WTC11 (cell line): ENCODE measurements at regions not wholly inside any gene's neighbourhood (a gene's known extent, or its start where the extent isn't known, plus 50 kb on each side); places are given as distances from the start of the nearest gene placed in this dataset.

Experiments
- ATAC-seq: fragments of 200-7000 bp; cut with Tn5 transposase; 2 replicates; pipeline ENCODE4 v1.10.0; 2021; ENCODE audit warnings: mild to moderate bottlenecking, moderate library complexity
- CTCF ChIA-PET: fragments of 300-600 bp; sonication (Branson Sonifier 250); formaldehyde crosslinking; loops from one replicate; lab custom pipeline; 2021; ENCODE audit warnings: antibody characterized with exemption; lab: Charles Lee
- POLR2A ChIA-PET: fragments of 350-600 bp; sonication (Branson Sonifier 250); formaldehyde crosslinking; loops from one replicate; lab custom pipeline; 2021; ENCODE audit warnings: antibody characterized with exemption; lab: Charles Lee
- DNase-seq: peaks from one replicate; pipeline ENCODE4 v3.0.0; 2021; ENCODE audit warnings: low spot score
- H3K27ac Mint-ChIP-seq: 2 replicates; pipeline ENCODE4 v1.8.0; 2021; ENCODE audit warnings: mixed read lengths
- H3K27me3 Mint-ChIP-seq: 2 replicates; pipeline ENCODE4 v1.8.0; 2021; ENCODE audit warnings: low read depth, mild to moderate bottlenecking, moderate library complexity, mixed read lengths
- H3K36me3 Mint-ChIP-seq: 2 replicates; pipeline ENCODE4 v1.8.0; 2021; ENCODE audit warnings: mixed read lengths
- H3K4me1 Mint-ChIP-seq: 2 replicates; pipeline ENCODE4 v1.8.0; 2022; ENCODE audit warnings: mixed read lengths
- H3K4me3 Mint-ChIP-seq: 2 replicates; pipeline ENCODE4 v1.8.0; 2021; ENCODE audit warnings: mild to moderate bottlenecking, moderate library complexity, mixed read lengths
- H3K9me3 Mint-ChIP-seq: 2 replicates; pipeline ENCODE4 v1.8.0; 2021; ENCODE audit warnings: mixed read lengths
- CBFB ChIP-seq: sonication (generic); formaldehyde crosslinking; IDR thresholded peaks from 2 replicates; pipeline ENCODE4 v1.8.1; 2022; ENCODE audit warnings: mild to moderate bottlenecking, low read depth, missing genetic modification reagents
- CREB1 ChIP-seq: sonication (generic); formaldehyde crosslinking; IDR thresholded peaks from 2 replicates; pipeline ENCODE4 v1.8.0; 2023; ENCODE audit warnings: mild to moderate bottlenecking, missing genetic modification reagents
- CTCF ChIP-seq: fragments of 200-600 bp; IDR thresholded peaks from 2 replicates; pipeline ENCODE4 v1.8.0; 2022; ENCODE audit warnings: antibody characterized with exemption
- ELF4 ChIP-seq: sonication (generic); formaldehyde crosslinking; IDR thresholded peaks from 2 replicates; pipeline ENCODE4 v1.8.1; 2022; ENCODE audit warnings: low read depth, mild to moderate bottlenecking, moderate library complexity, missing genetic modification reagents
- MAX ChIP-seq: sonication (generic); formaldehyde crosslinking; IDR thresholded peaks from 2 replicates; pipeline ENCODE4 v1.8.0; 2022; ENCODE audit warnings: mild to moderate bottlenecking, missing genetic modification reagents
- NFE2L1 ChIP-seq: sonication (generic); formaldehyde crosslinking; IDR thresholded peaks from 2 replicates; pipeline ENCODE4 v1.8.1; 2023; ENCODE audit warnings: missing genetic modification reagents
- NR1H2 ChIP-seq: sonication (generic); formaldehyde crosslinking; IDR thresholded peaks from 2 replicates; pipeline ENCODE4 v1.9.0; 2021; ENCODE audit warnings: mild to moderate bottlenecking, moderate library complexity, missing genetic modification reagents
- TP53 ChIP-seq: sonication (generic); formaldehyde crosslinking; IDR thresholded peaks from 2 replicates; pipeline ENCODE4 v1.8.1; 2023; ENCODE audit warnings: mild to moderate bottlenecking, missing genetic modification reagents
- TF ChIP-seq, protein P1 (sequence below): sonication (generic); formaldehyde crosslinking; IDR thresholded peaks from 2 replicates; pipeline ENCODE4 v1.8.1; 2023; ENCODE audit warnings: mild to moderate bottlenecking, missing genetic modification reagents, borderline replicate concordance
- TF ChIP-seq, protein P2 (sequence below): sonication (generic); formaldehyde crosslinking; conservative IDR thresholded peaks from 2 replicates; pipeline ENCODE4 v1.8.1; 2023; ENCODE audit warnings: mild to moderate bottlenecking, low read depth, missing genetic modification reagents, moderate library complexity
- TF ChIP-seq, protein P3 (sequence below): fragments of 250-450 bp; sonication (Bioruptor Pico); IDR thresholded peaks from 2 replicates; pipeline ENCODE4 v1.9.0; 2021; ENCODE audit warnings: mild to moderate bottlenecking, borderline replicate concordance
- TF ChIP-seq, protein P4 (sequence below): sonication (generic); formaldehyde crosslinking; IDR thresholded peaks from 2 replicates; pipeline ENCODE4 v1.8.0; 2022; ENCODE audit warnings: missing genetic modification reagents
- TF ChIP-seq, protein P5 (sequence below): fragments of 250-450 bp; sonication (Bioruptor Pico); IDR thresholded peaks from 2 replicates; pipeline ENCODE4 v1.9.0; 2021; ENCODE audit warnings: moderate library complexity, mild to moderate bottlenecking, inconsistent platforms, borderline replicate concordance
- TF ChIP-seq, protein P6 (sequence below): sonication (generic); formaldehyde crosslinking; IDR thresholded peaks from 2 replicates; pipeline ENCODE4 v1.8.1; 2023; ENCODE audit warnings: mild to moderate bottlenecking, missing genetic modification reagents, moderate library complexity

DNA sequence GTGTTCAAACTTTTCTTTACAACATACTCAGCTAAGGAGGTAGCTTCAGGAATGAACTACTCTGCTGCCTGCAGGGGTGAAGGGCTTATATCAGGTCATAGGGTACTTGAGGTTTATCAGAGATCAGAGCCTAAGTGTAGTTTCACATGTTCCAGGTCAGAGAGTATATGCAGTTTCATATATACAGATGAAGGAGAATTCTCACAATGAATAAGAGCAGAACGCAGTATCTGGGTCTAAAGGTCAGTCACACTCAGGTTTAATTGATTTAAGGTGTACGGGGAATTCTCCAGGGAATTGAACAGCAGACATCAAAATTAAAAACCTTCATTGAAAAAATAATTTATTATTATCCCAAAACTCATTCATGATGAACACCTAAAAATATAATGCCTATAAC, 700.6 kb downstream of the TECRL start (continued):
- TF ChIP-seq, protein P1, sequence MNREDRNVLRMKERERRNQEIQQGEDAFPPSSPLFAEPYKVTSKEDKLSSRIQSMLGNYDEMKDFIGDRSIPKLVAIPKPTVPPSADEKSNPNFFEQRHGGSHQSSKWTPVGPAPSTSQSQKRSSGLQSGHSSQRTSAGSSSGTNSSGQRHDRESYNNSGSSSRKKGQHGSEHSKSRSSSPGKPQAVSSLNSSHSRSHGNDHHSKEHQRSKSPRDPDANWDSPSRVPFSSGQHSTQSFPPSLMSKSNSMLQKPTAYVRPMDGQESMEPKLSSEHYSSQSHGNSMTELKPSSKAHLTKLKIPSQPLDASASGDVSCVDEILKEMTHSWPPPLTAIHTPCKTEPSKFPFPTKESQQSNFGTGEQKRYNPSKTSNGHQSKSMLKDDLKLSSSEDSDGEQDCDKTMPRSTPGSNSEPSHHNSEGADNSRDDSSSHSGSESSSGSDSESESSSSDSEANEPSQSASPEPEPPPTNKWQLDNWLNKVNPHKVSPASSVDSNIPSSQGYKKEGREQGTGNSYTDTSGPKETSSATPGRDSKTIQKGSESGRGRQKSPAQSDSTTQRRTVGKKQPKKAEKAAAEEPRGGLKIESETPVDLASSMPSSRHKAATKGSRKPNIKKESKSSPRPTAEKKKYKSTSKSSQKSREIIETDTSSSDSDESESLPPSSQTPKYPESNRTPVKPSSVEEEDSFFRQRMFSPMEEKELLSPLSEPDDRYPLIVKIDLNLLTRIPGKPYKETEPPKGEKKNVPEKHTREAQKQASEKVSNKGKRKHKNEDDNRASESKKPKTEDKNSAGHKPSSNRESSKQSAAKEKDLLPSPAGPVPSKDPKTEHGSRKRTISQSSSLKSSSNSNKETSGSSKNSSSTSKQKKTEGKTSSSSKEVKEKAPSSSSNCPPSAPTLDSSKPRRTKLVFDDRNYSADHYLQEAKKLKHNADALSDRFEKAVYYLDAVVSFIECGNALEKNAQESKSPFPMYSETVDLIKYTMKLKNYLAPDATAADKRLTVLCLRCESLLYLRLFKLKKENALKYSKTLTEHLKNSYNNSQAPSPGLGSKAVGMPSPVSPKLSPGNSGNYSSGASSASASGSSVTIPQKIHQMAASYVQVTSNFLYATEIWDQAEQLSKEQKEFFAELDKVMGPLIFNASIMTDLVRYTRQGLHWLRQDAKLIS: no peak
- TF ChIP-seq CBFB (no peak), CREB1 (CRISPR knock-in tag) (no peak)
- TF ChIP-seq, protein P2, sequence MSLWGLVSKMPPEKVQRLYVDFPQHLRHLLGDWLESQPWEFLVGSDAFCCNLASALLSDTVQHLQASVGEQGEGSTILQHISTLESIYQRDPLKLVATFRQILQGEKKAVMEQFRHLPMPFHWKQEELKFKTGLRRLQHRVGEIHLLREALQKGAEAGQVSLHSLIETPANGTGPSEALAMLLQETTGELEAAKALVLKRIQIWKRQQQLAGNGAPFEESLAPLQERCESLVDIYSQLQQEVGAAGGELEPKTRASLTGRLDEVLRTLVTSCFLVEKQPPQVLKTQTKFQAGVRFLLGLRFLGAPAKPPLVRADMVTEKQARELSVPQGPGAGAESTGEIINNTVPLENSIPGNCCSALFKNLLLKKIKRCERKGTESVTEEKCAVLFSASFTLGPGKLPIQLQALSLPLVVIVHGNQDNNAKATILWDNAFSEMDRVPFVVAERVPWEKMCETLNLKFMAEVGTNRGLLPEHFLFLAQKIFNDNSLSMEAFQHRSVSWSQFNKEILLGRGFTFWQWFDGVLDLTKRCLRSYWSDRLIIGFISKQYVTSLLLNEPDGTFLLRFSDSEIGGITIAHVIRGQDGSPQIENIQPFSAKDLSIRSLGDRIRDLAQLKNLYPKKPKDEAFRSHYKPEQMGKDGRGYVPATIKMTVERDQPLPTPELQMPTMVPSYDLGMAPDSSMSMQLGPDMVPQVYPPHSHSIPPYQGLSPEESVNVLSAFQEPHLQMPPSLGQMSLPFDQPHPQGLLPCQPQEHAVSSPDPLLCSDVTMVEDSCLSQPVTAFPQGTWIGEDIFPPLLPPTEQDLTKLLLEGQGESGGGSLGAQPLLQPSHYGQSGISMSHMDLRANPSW (CRISPR knock-in tag): no peak
- TF ChIP-seq, protein P3, sequence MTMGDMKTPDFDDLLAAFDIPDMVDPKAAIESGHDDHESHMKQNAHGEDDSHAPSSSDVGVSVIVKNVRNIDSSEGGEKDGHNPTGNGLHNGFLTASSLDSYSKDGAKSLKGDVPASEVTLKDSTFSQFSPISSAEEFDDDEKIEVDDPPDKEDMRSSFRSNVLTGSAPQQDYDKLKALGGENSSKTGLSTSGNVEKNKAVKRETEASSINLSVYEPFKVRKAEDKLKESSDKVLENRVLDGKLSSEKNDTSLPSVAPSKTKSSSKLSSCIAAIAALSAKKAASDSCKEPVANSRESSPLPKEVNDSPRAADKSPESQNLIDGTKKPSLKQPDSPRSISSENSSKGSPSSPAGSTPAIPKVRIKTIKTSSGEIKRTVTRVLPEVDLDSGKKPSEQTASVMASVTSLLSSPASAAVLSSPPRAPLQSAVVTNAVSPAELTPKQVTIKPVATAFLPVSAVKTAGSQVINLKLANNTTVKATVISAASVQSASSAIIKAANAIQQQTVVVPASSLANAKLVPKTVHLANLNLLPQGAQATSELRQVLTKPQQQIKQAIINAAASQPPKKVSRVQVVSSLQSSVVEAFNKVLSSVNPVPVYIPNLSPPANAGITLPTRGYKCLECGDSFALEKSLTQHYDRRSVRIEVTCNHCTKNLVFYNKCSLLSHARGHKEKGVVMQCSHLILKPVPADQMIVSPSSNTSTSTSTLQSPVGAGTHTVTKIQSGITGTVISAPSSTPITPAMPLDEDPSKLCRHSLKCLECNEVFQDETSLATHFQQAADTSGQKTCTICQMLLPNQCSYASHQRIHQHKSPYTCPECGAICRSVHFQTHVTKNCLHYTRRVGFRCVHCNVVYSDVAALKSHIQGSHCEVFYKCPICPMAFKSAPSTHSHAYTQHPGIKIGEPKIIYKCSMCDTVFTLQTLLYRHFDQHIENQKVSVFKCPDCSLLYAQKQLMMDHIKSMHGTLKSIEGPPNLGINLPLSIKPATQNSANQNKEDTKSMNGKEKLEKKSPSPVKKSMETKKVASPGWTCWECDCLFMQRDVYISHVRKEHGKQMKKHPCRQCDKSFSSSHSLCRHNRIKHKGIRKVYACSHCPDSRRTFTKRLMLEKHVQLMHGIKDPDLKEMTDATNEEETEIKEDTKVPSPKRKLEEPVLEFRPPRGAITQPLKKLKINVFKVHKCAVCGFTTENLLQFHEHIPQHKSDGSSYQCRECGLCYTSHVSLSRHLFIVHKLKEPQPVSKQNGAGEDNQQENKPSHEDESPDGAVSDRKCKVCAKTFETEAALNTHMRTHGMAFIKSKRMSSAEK: no peak
- TF ChIP-seq, all 79 proteins: peak for 0

- CTCF ChIA-PET: no interaction called here
- H3K36me3 Mint-ChIP-seq: no peaks in the 10 kb centered on the region
- DNase-seq (no peak), ATAC-seq (peak; percentile 64; the same call in 1 of the 2 replicates)
- H3K4me3 Mint-ChIP-seq: no peak overlapping the region
- no peaks in the 10 kb centered on the region for H3K27me3 Mint-ChIP-seq
- H3K27ac Mint-ChIP-seq: peak overlapping the region; percentile 80; the same call in 1 of the 2 replicates
- H3K4me1 Mint-ChIP-seq: peaks cover 18% of the 10 kb centered on the region
- POLR2A ChIA-PET: no interaction called here
- H3K9me3 Mint-ChIP-seq: no peaks in the 10 kb centered on the region
- TF ChIP-seq, protein P4, sequence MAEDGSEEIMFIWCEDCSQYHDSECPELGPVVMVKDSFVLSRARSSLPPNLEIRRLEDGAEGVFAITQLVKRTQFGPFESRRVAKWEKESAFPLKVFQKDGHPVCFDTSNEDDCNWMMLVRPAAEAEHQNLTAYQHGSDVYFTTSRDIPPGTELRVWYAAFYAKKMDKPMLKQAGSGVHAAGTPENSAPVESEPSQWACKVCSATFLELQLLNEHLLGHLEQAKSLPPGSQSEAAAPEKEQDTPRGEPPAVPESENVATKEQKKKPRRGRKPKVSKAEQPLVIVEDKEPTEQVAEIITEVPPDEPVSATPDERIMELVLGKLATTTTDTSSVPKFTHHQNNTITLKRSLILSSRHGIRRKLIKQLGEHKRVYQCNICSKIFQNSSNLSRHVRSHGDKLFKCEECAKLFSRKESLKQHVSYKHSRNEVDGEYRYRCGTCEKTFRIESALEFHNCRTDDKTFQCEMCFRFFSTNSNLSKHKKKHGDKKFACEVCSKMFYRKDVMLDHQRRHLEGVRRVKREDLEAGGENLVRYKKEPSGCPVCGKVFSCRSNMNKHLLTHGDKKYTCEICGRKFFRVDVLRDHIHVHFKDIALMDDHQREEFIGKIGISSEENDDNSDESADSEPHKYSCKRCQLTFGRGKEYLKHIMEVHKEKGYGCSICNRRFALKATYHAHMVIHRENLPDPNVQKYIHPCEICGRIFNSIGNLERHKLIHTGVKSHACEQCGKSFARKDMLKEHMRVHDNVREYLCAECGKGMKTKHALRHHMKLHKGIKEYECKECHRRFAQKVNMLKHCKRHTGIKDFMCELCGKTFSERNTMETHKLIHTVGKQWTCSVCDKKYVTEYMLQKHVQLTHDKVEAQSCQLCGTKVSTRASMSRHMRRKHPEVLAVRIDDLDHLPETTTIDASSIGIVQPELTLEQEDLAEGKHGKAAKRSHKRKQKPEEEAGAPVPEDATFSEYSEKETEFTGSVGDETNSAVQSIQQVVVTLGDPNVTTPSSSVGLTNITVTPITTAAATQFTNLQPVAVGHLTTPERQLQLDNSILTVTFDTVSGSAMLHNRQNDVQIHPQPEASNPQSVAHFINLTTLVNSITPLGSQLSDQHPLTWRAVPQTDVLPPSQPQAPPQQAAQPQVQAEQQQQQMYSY (CRISPR knock-in tag): no peak
- TF ChIP-seq, protein P5, sequence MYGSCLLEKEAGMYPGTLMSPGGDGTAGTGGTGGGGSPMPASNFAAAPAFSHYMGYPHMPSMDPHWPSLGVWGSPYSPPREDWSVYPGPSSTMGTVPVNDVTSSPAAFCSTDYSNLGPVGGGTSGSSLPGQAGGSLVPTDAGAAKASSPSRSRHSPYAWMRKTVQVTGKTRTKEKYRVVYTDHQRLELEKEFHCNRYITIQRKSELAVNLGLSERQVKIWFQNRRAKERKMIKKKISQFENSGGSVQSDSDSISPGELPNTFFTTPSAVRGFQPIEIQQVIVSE (CRISPR knock-in tag): no peak
- TF ChIP-seq MAX (CRISPR knock-in tag) (no peak), CTCF (no peak), NR1H2 (no peak), ELF4 (CRISPR knock-in tag) (no peak), TP53 (CRISPR knock-in tag) (no peak), NFE2L1 (CRISPR knock-in tag) (no peak)
- TF ChIP-seq, protein P2 (CRISPR knock-in tag): no peak
- TF ChIP-seq, protein P6, sequence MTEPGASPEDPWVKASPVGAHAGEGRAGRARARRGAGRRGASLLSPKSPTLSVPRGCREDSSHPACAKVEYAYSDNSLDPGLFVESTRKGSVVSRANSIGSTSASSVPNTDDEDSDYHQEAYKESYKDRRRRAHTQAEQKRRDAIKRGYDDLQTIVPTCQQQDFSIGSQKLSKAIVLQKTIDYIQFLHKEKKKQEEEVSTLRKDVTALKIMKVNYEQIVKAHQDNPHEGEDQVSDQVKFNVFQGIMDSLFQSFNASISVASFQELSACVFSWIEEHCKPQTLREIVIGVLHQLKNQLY (CRISPR knock-in tag): no peak
These were observed 708.7 kb downstream of the TECRL start for GRCh38 chr4:63700569-63700968.
